ENCODE measurements at regions not wholly inside any gene's neighbourhood (a gene's known extent, or its start where the extent isn't known, plus 50 kb on each side); places are given as distances from the start of the nearest gene placed in this dataset.
"Not testable (repeated sequence)": the region's sequence is repeated elsewhere in the genome, so short reads cannot be mapped to it uniquely, and the experiment has no call there.

GRCh38 chr21:20902511-20902910, 95.7 kb upstream of the NCAM2 start:
- no peak overlapping the region for H2AFZ ChIP-seq (ENCODE audit: insufficient read depth, low read length, poor library complexity)
- no peak overlapping the region for H3K4me2 ChIP-seq (ENCODE audit: low read length)
- no peaks in the 10 kb centered on the region for H3K79me1 ChIP-seq (ENCODE audit: low read length)
- H3K4ac ChIP-seq (ENCODE audit: low read depth, low read length) = no peak overlapping the region
- no peak overlapping the region for H3K4me3 ChIP-seq (ENCODE audit: low read depth, low read length)
- no peak for DNase-seq
- no peak overlapping the region for H3K27ac ChIP-seq (ENCODE audit: low read depth, low read length)
- H3K9ac ChIP-seq (ENCODE audit: low read length) = no peak overlapping the region
- no peaks in the 10 kb centered on the region for H3K4me1 ChIP-seq (ENCODE audit: control insufficient read depth in 1 of 2, insufficient read depth in 2 of 2, low read length in 2 of 2)
- WGBS (ENCODE audit: extremely low coverage, insufficient coverage, insufficient read length) = no CpG with 5 or more reads among the region's 2 CpGs
- no peak overlapping the region for H4K12ac ChIP-seq (ENCODE audit: low read depth, low read length)
- no peak overlapping the region for H2BK5ac ChIP-seq (ENCODE audit: low read depth, low read length, poor library complexity)
- no peak overlapping the region for H2BK12ac ChIP-seq (ENCODE audit: low read length)
- no peaks in the 10 kb centered on the region for H3K79me2 ChIP-seq (ENCODE audit: control insufficient read depth, insufficient read depth, low read length, poor library complexity)
- H3K23ac ChIP-seq (ENCODE audit: low read length) = no peak overlapping the region
- no peaks in the 10 kb centered on the region for H3K36me3 ChIP-seq (ENCODE audit: control insufficient read depth in 1 of 2, insufficient read depth in 2 of 2, low read length in 2 of 2)
- no peak overlapping the region for H3K14ac ChIP-seq (ENCODE audit: low read length)
- H2AK5ac ChIP-seq (ENCODE audit: low read length) = no peak overlapping the region
- H3K18ac ChIP-seq (ENCODE audit: low read length) = no peak overlapping the region
- H3K27me3 ChIP-seq (ENCODE audit: insufficient read depth, low read length) = no peaks in the 10 kb centered on the region
- no peak overlapping the region for H4K8ac ChIP-seq (ENCODE audit: low read depth, low read length)
- no peak overlapping the region for H4K91ac ChIP-seq (ENCODE audit: low read depth, low read length)
- no peaks in the 10 kb centered on the region for H3K9me3 ChIP-seq (ENCODE audit: insufficient read depth, low read depth, low read length)
- no peak overlapping the region for H2BK120ac ChIP-seq (ENCODE audit: insufficient read depth, low read length, poor library complexity)

GRCh38 chr21:20902998-20903397, 95.2 kb upstream of the NCAM2 start:
- Histone ChIP-seq H3K79me1 (ENCODE audit: low read length) (no peaks in the 10 kb centered on the region), H3K4me3 (ENCODE audit: low read depth, low read length) (no peak overlapping the region), H3K23ac (ENCODE audit: low read length) (no peak overlapping the region), H2BK120ac (ENCODE audit: insufficient read depth, low read length, poor library complexity) (no peak overlapping the region), H2BK5ac (ENCODE audit: low read depth, low read length, poor library complexity) (no peak overlapping the region), H3K9ac (ENCODE audit: low read length) (no peak overlapping the region), H3K4me1 (ENCODE audit: control insufficient read depth in 1 of 2, insufficient read depth in 2 of 2, low read length in 2 of 2) (no peaks in the 10 kb centered on the region), H3K18ac (ENCODE audit: low read length) (no peak overlapping the region), H4K8ac (ENCODE audit: low read depth, low read length) (no peak overlapping the region), H3K79me2 (ENCODE audit: control insufficient read depth, insufficient read depth, low read length, poor library complexity) (no peaks in the 10 kb centered on the region), H4K91ac (ENCODE audit: low read depth, low read length) (no peak overlapping the region), H2AFZ (ENCODE audit: insufficient read depth, low read length, poor library complexity) (no peak overlapping the region), H4K12ac (ENCODE audit: low read depth, low read length) (no peak overlapping the region), H3K36me3 (ENCODE audit: control insufficient read depth in 1 of 2, insufficient read depth in 2 of 2, low read length in 2 of 2) (no peaks in the 10 kb centered on the region), H3K9me3 (ENCODE audit: insufficient read depth, low read depth, low read length) (no peaks in the 10 kb centered on the region), H3K4me2 (ENCODE audit: low read length) (no peak overlapping the region), H3K27me3 (ENCODE audit: insufficient read depth, low read length) (no peaks in the 10 kb centered on the region), H3K14ac (ENCODE audit: low read length) (no peak overlapping the region), H3K4ac (ENCODE audit: low read depth, low read length) (no peak overlapping the region), H2AK5ac (ENCODE audit: low read length) (no peak overlapping the region), H3K27ac (ENCODE audit: low read depth, low read length) (no peak overlapping the region), H2BK12ac (ENCODE audit: low read length) (no peak overlapping the region)
- no peak for DNase-seq

GRCh38 chr21:20927555-20927954, 70.7 kb upstream of the NCAM2 start:
- not testable (repeated sequence) for DNase-seq; H2AFZ ChIP-seq (ENCODE audit: insufficient read depth, low read length, poor library complexity); H3K4ac ChIP-seq (ENCODE audit: low read depth, low read length); H4K12ac ChIP-seq (ENCODE audit: low read depth, low read length); H3K27me3 ChIP-seq (ENCODE audit: insufficient read depth, low read length); H3K9me3 ChIP-seq (ENCODE audit: insufficient read depth, low read depth, low read length); H2BK12ac ChIP-seq (ENCODE audit: low read length); H3K9ac ChIP-seq (ENCODE audit: low read length); H2BK5ac ChIP-seq (ENCODE audit: low read depth, low read length, poor library complexity); H3K4me3 ChIP-seq (ENCODE audit: low read depth, low read length); H3K36me3 ChIP-seq (ENCODE audit: control insufficient read depth in 1 of 2, insufficient read depth in 2 of 2, low read length in 2 of 2); H4K8ac ChIP-seq (ENCODE audit: low read depth, low read length); H3K79me2 ChIP-seq (ENCODE audit: control insufficient read depth, insufficient read depth, low read length, poor library complexity); H3K79me1 ChIP-seq (ENCODE audit: low read length); H3K27ac ChIP-seq (ENCODE audit: low read depth, low read length); H3K4me1 ChIP-seq (ENCODE audit: control insufficient read depth in 1 of 2, insufficient read depth in 2 of 2, low read length in 2 of 2); H3K18ac ChIP-seq (ENCODE audit: low read length); H3K4me2 ChIP-seq (ENCODE audit: low read length); H2BK120ac ChIP-seq (ENCODE audit: insufficient read depth, low read length, poor library complexity); H3K23ac ChIP-seq (ENCODE audit: low read length); H4K91ac ChIP-seq (ENCODE audit: low read depth, low read length); H3K14ac ChIP-seq (ENCODE audit: low read length); H2AK5ac ChIP-seq (ENCODE audit: low read length)
- WGBS (ENCODE audit: extremely low coverage, insufficient coverage, insufficient read length) = no CpG with 5 or more reads among the region's 13 CpGs

- Histone ChIP-seq H3K4me2 (ENCODE audit: low read length) (no peak overlapping the region), H3K9ac (ENCODE audit: low read length) (no peak overlapping the region), H3K4ac (ENCODE audit: low read depth, low read length) (no peak overlapping the region), H2BK12ac (ENCODE audit: low read length) (no peak overlapping the region), H3K18ac (ENCODE audit: low read length) (no peak overlapping the region), H3K4me3 (ENCODE audit: low read depth, low read length) (no peak overlapping the region), H2AFZ (ENCODE audit: insufficient read depth, low read length, poor library complexity) (no peak overlapping the region), H3K27ac (ENCODE audit: low read depth, low read length) (no peak overlapping the region), H3K23ac (ENCODE audit: low read length) (no peak overlapping the region), H3K79me2 (ENCODE audit: control insufficient read depth, insufficient read depth, low read length, poor library complexity) (no peaks in the 10 kb centered on the region), H2AK5ac (ENCODE audit: low read length) (no peak overlapping the region), H3K14ac (ENCODE audit: low read length) (no peak overlapping the region), H2BK120ac (ENCODE audit: insufficient read depth, low read length, poor library complexity) (no peak overlapping the region), H3K9me3 (ENCODE audit: insufficient read depth, low read depth, low read length) (no peaks in the 10 kb centered on the region), H3K36me3 (ENCODE audit: control insufficient read depth in 1 of 2, insufficient read depth in 2 of 2, low read length in 2 of 2) (no peaks in the 10 kb centered on the region), H4K8ac (ENCODE audit: low read depth, low read length) (no peak overlapping the region), H3K4me1 (ENCODE audit: control insufficient read depth in 1 of 2, insufficient read depth in 2 of 2, low read length in 2 of 2) (no peaks in the 10 kb centered on the region), H2BK5ac (ENCODE audit: low read depth, low read length, poor library complexity) (no peak overlapping the region), H4K12ac (ENCODE audit: low read depth, low read length) (no peak overlapping the region), H3K79me1 (ENCODE audit: low read length) (no peaks in the 10 kb centered on the region), H4K91ac (ENCODE audit: low read depth, low read length) (no peak overlapping the region), H3K27me3 (ENCODE audit: insufficient read depth, low read length) (no peaks in the 10 kb centered on the region)
- WGBS (ENCODE audit: extremely low coverage, insufficient coverage, insufficient read length) = no CpG with 5 or more reads among the region's 1 CpG
- no peak for DNase-seq
Observed at GRCh38 chr21:20942523-20942922, 55.7 kb upstream of the NCAM2 start.
